ENCODE measurements at regions not wholly inside any gene's neighbourhood (a gene's known extent, or its start where the extent isn't known, plus 50 kb on each side); places are given as distances from the start of the nearest gene placed in this dataset.

- ChIA-PET POLR2A (no interaction called here), CTCF (no interaction called here)
- TF ChIP-seq, protein P1, sequence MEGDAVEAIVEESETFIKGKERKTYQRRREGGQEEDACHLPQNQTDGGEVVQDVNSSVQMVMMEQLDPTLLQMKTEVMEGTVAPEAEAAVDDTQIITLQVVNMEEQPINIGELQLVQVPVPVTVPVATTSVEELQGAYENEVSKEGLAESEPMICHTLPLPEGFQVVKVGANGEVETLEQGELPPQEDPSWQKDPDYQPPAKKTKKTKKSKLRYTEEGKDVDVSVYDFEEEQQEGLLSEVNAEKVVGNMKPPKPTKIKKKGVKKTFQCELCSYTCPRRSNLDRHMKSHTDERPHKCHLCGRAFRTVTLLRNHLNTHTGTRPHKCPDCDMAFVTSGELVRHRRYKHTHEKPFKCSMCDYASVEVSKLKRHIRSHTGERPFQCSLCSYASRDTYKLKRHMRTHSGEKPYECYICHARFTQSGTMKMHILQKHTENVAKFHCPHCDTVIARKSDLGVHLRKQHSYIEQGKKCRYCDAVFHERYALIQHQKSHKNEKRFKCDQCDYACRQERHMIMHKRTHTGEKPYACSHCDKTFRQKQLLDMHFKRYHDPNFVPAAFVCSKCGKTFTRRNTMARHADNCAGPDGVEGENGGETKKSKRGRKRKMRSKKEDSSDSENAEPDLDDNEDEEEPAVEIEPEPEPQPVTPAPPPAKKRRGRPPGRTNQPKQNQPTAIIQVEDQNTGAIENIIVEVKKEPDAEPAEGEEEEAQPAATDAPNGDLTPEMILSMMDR (IDR thresholded peaks at IDR 0.05; ENCODE audit: insufficient read depth, low read depth, low read length) = no peak
- H3K36me3 ChIP-seq (ENCODE audit: control insufficient read depth, insufficient read depth, low read length) = no peaks in the 10 kb centered on the region
- H3K27me3 ChIP-seq (ENCODE audit: control insufficient read depth, insufficient read depth, low read length) = peaks cover 2% of the 10 kb centered on the region; the same call in 1 of the 2 replicates
- no peak overlapping the region for H3K4me3 ChIP-seq (ENCODE audit: low read depth, low read length)
- DNase-seq (ENCODE audit: low read depth) = no peak
Measured at GRCh38 chr18:22624176-22624575, 206.5 kb upstream of the CTAGE1 start.

DNA sequence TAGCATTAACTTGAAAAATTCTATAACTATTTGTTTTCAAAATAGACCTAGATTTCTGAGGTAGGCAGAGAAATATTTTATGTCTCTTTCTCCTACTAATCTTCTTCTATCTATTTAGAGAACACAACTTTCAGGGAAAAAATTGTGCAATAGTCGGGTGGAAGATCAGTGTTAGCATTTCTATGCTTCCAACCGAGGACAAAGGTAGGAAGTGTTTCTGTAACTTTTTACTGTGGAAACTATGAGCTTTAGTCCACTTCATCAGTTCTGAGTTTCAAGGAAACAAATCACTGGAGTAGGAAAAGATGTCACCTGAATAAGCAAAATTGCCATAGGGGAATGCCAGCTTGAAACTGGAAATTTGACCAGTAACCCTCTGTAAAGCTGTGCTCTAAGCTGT is 207.7 kb upstream of the CTAGE1 start:
- POLR2A ChIA-PET = no interaction called here
- no peaks in the 10 kb centered on the region for H3K36me3 ChIP-seq (ENCODE audit: control insufficient read depth, insufficient read depth, low read length)
- DNase-seq (ENCODE audit: low read depth) = no peak
- CTCF ChIA-PET = interaction anchor here (1.2 kb wide), 1 partner anchor 47 kb away, joined by 3 read pairs; no protein-coding TSS in a partner anchor
- TF ChIP-seq, protein P1 (IDR thresholded peaks at IDR 0.05; ENCODE audit: insufficient read depth, low read depth, low read length) = no peak
- peaks cover 3% of the 10 kb centered on the region; the same call in 1 of the 2 replicates for H3K27me3 ChIP-seq (ENCODE audit: control insufficient read depth, insufficient read depth, low read length)
- no peak overlapping the region for H3K4me3 ChIP-seq (ENCODE audit: low read depth, low read length)

- DNase-seq (ENCODE audit: low read depth) = no peak
- TF ChIP-seq, protein P1 (IDR thresholded peaks at IDR 0.05; ENCODE audit: insufficient read depth, low read depth, low read length) = no peak
- Histone ChIP-seq H3K36me3 (ENCODE audit: control insufficient read depth, insufficient read depth, low read length) (no peaks in the 10 kb centered on the region), H3K4me3 (ENCODE audit: low read depth, low read length) (no peak overlapping the region), H3K27me3 (ENCODE audit: control insufficient read depth, insufficient read depth, low read length) (peaks cover 3% of the 10 kb centered on the region; the same call in 1 of the 2 replicates)
- ChIA-PET POLR2A (no interaction called here), CTCF (no interaction called here)
Measured at GRCh38 chr18:22626771-22627170, 209.1 kb upstream of the CTAGE1 start.

DNA sequence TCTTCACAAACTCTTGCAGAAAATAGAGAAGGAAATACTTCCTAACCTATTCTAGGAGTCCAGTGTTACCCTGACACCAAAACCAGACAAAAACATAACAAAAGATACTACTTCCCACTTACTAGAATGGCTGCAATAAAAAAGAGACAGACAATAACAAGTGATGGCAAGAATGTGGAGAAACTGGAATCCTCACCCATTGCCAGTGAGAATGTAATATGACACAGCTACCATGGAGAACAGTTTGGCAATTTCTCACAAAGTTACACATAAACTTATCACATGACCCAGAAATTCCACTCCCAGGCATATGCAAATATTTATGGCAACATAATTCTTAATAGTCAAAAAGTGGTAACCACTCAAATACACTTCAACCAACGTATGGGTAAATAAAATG is 209.8 kb upstream of the CTAGE1 start:
- peaks cover 3% of the 10 kb centered on the region; the same call in 1 of the 2 replicates for H3K27me3 ChIP-seq (ENCODE audit: control insufficient read depth, insufficient read depth, low read length)
- no peak for DNase-seq (ENCODE audit: low read depth)
- no peak overlapping the region for H3K4me3 ChIP-seq (ENCODE audit: low read depth, low read length)
- POLR2A ChIA-PET = no interaction called here
- no peaks in the 10 kb centered on the region for H3K36me3 ChIP-seq (ENCODE audit: control insufficient read depth, insufficient read depth, low read length)
- TF ChIP-seq, protein P1 (IDR thresholded peaks at IDR 0.05; ENCODE audit: insufficient read depth, low read depth, low read length) = no peak
- CTCF ChIA-PET = no interaction called here

GRCh38 chr18:22628795-22629510 is 211.2 kb upstream of the CTAGE1 start:
- CTCF ChIA-PET = interaction anchor here (0.8 to 1.0 kb wide), 2 partner anchors 30 to 66 kb away, joined by 3 read pairs; no protein-coding TSS in a partner anchor
- no peaks in the 10 kb centered on the region for H3K36me3 ChIP-seq (ENCODE audit: control insufficient read depth, insufficient read depth, low read length)
- POLR2A ChIA-PET = no interaction called here
- H3K27me3 ChIP-seq (ENCODE audit: control insufficient read depth, insufficient read depth, low read length) = peaks cover 3% of the 10 kb centered on the region; the same call in 1 of the 2 replicates
- DNase-seq (ENCODE audit: low read depth) = no peak
- TF ChIP-seq, protein P1 (IDR thresholded peaks at IDR 0.05; ENCODE audit: insufficient read depth, low read depth, low read length) = no peak
- no peak overlapping the region for H3K4me3 ChIP-seq (ENCODE audit: low read depth, low read length)
